ENCODE measurements at regions not wholly inside any gene's neighbourhood (a gene's known extent, or its start where the extent isn't known, plus 50 kb on each side); places are given as distances from the start of the nearest gene placed in this dataset.

GRCh38 chr7:17671956-17672355, 268.3 kb downstream of the SNX13 start:
- Histone ChIP-seq H4K20me1 (ENCODE audit: insufficient read depth, low read length) (no peaks in the 10 kb centered on the region), H3F3A (ENCODE audit: insufficient read depth, low read length) (no peaks in the 10 kb centered on the region), H3K4me3 (ENCODE audit: low read length) (no peak overlapping the region), H3K4me2 (ENCODE audit: low read depth, low read length) (no peak overlapping the region), H2AFZ (ENCODE audit: low read length) (no peak overlapping the region), H3K9me2 (replicated peaks; ENCODE audit: insufficient read depth, low read length) (no peaks in the 10 kb centered on the region), H3K27ac (ENCODE audit: low read length) (no peak overlapping the region), H3K79me2 (ENCODE audit: low read length) (no peaks in the 10 kb centered on the region), H3K36me3 (replicated peaks; ENCODE audit: insufficient read depth, low read length) (no peaks in the 10 kb centered on the region), H3K9me3 (replicated peaks; ENCODE audit: insufficient read depth, low read length) (no peaks in the 10 kb centered on the region), H3K27me3 (replicated peaks; ENCODE audit: insufficient read depth, low read length) (no peaks in the 10 kb centered on the region), H3K4me1 (ENCODE audit: low read length) (peaks cover 4% of the 10 kb centered on the region; the same call in 1 of the 2 replicates), H3K9ac (ENCODE audit: low read length) (no peak overlapping the region)
- TF ChIP-seq EZH2phosphoT487 (IDR thresholded peaks at IDR 0.05; ENCODE audit: low read length): no peak
- no peak for DNase-seq

- Histone ChIP-seq H3K4me3 (ENCODE audit: low read length) (no peak overlapping the region), H3F3A (ENCODE audit: insufficient read depth, low read length) (no peaks in the 10 kb centered on the region), H2AFZ (ENCODE audit: low read length) (no peak overlapping the region), H3K9me3 (replicated peaks; ENCODE audit: insufficient read depth, low read length) (no peaks in the 10 kb centered on the region), H3K9me2 (replicated peaks; ENCODE audit: insufficient read depth, low read length) (no peaks in the 10 kb centered on the region), H3K27me3 (replicated peaks; ENCODE audit: insufficient read depth, low read length) (no peaks in the 10 kb centered on the region), H3K4me1 (ENCODE audit: low read length) (peaks cover 3% of the 10 kb centered on the region; the same call in 1 of the 2 replicates), H3K79me2 (ENCODE audit: low read length) (no peaks in the 10 kb centered on the region), H3K4me2 (ENCODE audit: low read depth, low read length) (no peak overlapping the region), H4K20me1 (ENCODE audit: insufficient read depth, low read length) (no peaks in the 10 kb centered on the region), H3K9ac (ENCODE audit: low read length) (no peak overlapping the region), H3K27ac (ENCODE audit: low read length) (no peak overlapping the region), H3K36me3 (replicated peaks; ENCODE audit: insufficient read depth, low read length) (no peaks in the 10 kb centered on the region)
- TF ChIP-seq CTCF (IDR thresholded peaks at IDR 0.05; ENCODE audit: low read length) (no peak), EZH2 (optimal IDR thresholded peaks at IDR 0.05; ENCODE audit: low read depth, low read length) (no peak), EZH2phosphoT487 (IDR thresholded peaks at IDR 0.05; ENCODE audit: low read length) (no peak)
- no peak for DNase-seq
Observed at GRCh38 chr7:17672783-17673182, 267.5 kb downstream of the SNX13 start.

- TF ChIP-seq EZH2 (optimal IDR thresholded peaks at IDR 0.05; ENCODE audit: low read depth, low read length) (no peak), EZH2phosphoT487 (IDR thresholded peaks at IDR 0.05; ENCODE audit: low read length) (no peak), CTCF (IDR thresholded peaks at IDR 0.05; ENCODE audit: low read length) (no peak)
- H3K36me3 ChIP-seq (replicated peaks; ENCODE audit: insufficient read depth, low read length): no peaks in the 10 kb centered on the region
- DNase-seq: no peak
Observed at GRCh38 chr7:17674166-17674942, 265.9 kb downstream of the SNX13 start.

More at GRCh38 chr7:17674166-17674942, 265.9 kb downstream of the SNX13 start:
- H3K9ac ChIP-seq (ENCODE audit: low read length): no peak overlapping the region
- no peaks in the 10 kb centered on the region for H3K27me3 ChIP-seq (replicated peaks; ENCODE audit: insufficient read depth, low read length)
- no peaks in the 10 kb centered on the region for H3F3A ChIP-seq (ENCODE audit: insufficient read depth, low read length)
- H3K9me2 ChIP-seq (replicated peaks; ENCODE audit: insufficient read depth, low read length): no peaks in the 10 kb centered on the region
- H3K9me3 ChIP-seq (replicated peaks; ENCODE audit: insufficient read depth, low read length): no peaks in the 10 kb centered on the region
- no peaks in the 10 kb centered on the region for H3K79me2 ChIP-seq (ENCODE audit: low read length)
- H2AFZ ChIP-seq (ENCODE audit: low read length): no peak overlapping the region
- H3K4me3 ChIP-seq (ENCODE audit: low read length): no peak overlapping the region
- no peak overlapping the region for H3K27ac ChIP-seq (ENCODE audit: low read length)
- H3K4me1 ChIP-seq (ENCODE audit: low read length): no peaks in the 10 kb centered on the region
- no peaks in the 10 kb centered on the region for H4K20me1 ChIP-seq (ENCODE audit: insufficient read depth, low read length)
- H3K4me2 ChIP-seq (ENCODE audit: low read depth, low read length): no peak overlapping the region

Measured in MM.1S (cell line).